ENCODE measurements at regions not wholly inside any gene's neighbourhood (a gene's known extent, or its start where the extent isn't known, plus 50 kb on each side); places are given as distances from the start of the nearest gene placed in this dataset.

DNA sequence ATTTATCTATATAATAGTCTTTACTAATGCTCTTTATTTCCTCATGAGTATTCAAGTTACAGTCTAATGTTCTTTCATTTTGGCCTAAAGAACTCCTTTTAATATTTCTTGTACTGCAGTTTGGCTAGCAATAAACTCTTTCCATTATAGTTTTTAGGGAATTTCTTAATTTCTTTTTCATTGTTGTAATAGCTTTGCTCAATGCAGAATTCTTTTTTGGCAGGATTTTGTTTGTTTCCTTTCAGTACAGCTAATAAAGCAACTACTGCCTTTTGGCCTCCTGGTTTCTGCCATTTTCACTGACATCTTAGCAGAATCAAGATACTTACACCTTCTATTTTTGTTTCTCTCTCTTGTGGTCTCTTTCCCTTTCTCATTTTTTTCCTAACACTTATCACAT is 390.4 kb upstream of the RGPD4 start:
- H3K4me3 ChIP-seq, result no peak overlapping the region
- TF ChIP-seq, protein P1, sequence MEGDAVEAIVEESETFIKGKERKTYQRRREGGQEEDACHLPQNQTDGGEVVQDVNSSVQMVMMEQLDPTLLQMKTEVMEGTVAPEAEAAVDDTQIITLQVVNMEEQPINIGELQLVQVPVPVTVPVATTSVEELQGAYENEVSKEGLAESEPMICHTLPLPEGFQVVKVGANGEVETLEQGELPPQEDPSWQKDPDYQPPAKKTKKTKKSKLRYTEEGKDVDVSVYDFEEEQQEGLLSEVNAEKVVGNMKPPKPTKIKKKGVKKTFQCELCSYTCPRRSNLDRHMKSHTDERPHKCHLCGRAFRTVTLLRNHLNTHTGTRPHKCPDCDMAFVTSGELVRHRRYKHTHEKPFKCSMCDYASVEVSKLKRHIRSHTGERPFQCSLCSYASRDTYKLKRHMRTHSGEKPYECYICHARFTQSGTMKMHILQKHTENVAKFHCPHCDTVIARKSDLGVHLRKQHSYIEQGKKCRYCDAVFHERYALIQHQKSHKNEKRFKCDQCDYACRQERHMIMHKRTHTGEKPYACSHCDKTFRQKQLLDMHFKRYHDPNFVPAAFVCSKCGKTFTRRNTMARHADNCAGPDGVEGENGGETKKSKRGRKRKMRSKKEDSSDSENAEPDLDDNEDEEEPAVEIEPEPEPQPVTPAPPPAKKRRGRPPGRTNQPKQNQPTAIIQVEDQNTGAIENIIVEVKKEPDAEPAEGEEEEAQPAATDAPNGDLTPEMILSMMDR (IDR thresholded peaks at IDR 0.05; ENCODE audit: control extremely low read depth, extremely low read depth), result no peak
- H3K36me3 ChIP-seq (ENCODE audit: control insufficient read depth in 4 of 4, insufficient read depth in 4 of 4, low read length in 4 of 4), result no peaks in the 10 kb centered on the region
- no peaks in the 10 kb centered on the region for H3K9me3 ChIP-seq (ENCODE audit: control insufficient read depth in 4 of 4, insufficient read depth in 3 of 4, low read length in 3 of 4)
- H3K4me1 ChIP-seq (ENCODE audit: control insufficient read depth in 5 of 5, insufficient read depth in 5 of 5, low read length in 5 of 5), result no peaks in the 10 kb centered on the region
- ATAC-seq (ENCODE audit: insufficient read depth, low FRiP score) (no peak), DNase-seq (no peak)
- H3K9ac ChIP-seq (ENCODE audit: insufficient read depth in 1 of 2, low read length in 2 of 2), result no peak overlapping the region
- H3K27me3 ChIP-seq (ENCODE audit: control insufficient read depth in 3 of 3, insufficient read depth in 3 of 3, low read length in 2 of 3), result no peaks in the 10 kb centered on the region
- no peak overlapping the region for H3K27ac ChIP-seq (ENCODE audit: low read depth in 1 of 2, low read length in 1 of 2)

DNA sequence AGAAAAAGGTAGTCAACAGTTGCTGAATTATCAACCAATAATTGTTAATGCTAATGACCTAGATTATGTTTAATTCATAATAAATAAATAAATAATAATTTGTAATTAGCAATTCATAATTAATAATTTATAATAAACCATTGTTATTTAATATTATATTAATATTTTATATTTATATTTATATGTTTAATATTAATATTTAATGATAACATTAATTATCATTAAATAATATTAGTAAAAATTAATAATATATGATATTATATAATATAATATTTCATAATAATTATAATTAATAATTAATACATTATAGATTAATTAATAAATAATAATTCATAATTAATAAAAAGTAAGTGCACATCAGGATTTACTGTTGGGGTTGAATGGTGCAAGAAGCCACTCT is 389.4 kb upstream of the RGPD4 start:
- no peak for ATAC-seq (ENCODE audit: insufficient read depth, low FRiP score)
- Histone ChIP-seq H3K27me3 (ENCODE audit: control insufficient read depth in 3 of 3, insufficient read depth in 3 of 3, low read length in 2 of 3) (no peaks in the 10 kb centered on the region), H3K4me1 (ENCODE audit: control insufficient read depth in 5 of 5, insufficient read depth in 5 of 5, low read length in 5 of 5) (no peaks in the 10 kb centered on the region), H3K27ac (ENCODE audit: low read depth in 1 of 2, low read length in 1 of 2) (no peak overlapping the region), H3K9me3 (ENCODE audit: control insufficient read depth in 4 of 4, insufficient read depth in 3 of 4, low read length in 3 of 4) (no peaks in the 10 kb centered on the region), H3K4me3 (no peak overlapping the region), H3K36me3 (ENCODE audit: control insufficient read depth in 4 of 4, insufficient read depth in 4 of 4, low read length in 4 of 4) (no peaks in the 10 kb centered on the region), H3K9ac (ENCODE audit: insufficient read depth in 1 of 2, low read length in 2 of 2) (no peak overlapping the region)
- no peak for DNase-seq
- TF ChIP-seq, protein P1 (IDR thresholded peaks at IDR 0.05; ENCODE audit: control extremely low read depth, extremely low read depth), result no peak

DNA sequence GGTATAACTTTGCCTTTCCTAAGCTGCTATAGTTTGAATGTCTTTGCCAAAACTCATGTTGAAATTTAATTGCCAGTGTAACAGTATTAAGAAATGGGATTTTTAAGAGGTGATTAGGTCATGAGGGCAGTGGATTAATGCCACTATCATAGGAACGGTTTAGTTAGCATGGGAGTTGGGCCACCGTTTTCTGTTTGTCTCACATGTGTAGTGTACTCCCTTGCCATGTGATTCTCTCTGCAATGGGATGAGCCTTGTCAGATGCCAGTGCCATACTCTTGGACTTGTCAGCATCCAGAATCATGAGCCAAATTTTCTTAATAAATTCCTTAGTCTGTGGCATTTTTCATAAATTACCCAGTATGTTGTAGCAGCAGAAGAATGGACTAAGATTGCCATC is 388.9 kb upstream of the RGPD4 start:
- no peak overlapping the region for H3K4me3 ChIP-seq
- 79 to 81% methylated on average over 2 of the region's 2 CpGs for WGBS, 2 donors
- H3K9ac ChIP-seq (ENCODE audit: insufficient read depth in 1 of 2, low read length in 2 of 2), result no peak overlapping the region
- H3K9me3 ChIP-seq (ENCODE audit: control insufficient read depth in 4 of 4, insufficient read depth in 3 of 4, low read length in 3 of 4), result no peaks in the 10 kb centered on the region
- DNase-seq (no peak), ATAC-seq (ENCODE audit: insufficient read depth, low FRiP score) (no peak)
- no peak overlapping the region for H3K27ac ChIP-seq (ENCODE audit: low read depth in 1 of 2, low read length in 1 of 2)
- no peaks in the 10 kb centered on the region for H3K36me3 ChIP-seq (ENCODE audit: control insufficient read depth in 4 of 4, insufficient read depth in 4 of 4, low read length in 4 of 4)
- H3K27me3 ChIP-seq (ENCODE audit: control insufficient read depth in 3 of 3, insufficient read depth in 3 of 3, low read length in 2 of 3), result no peaks in the 10 kb centered on the region
- no peaks in the 10 kb centered on the region for H3K4me1 ChIP-seq (ENCODE audit: control insufficient read depth in 5 of 5, insufficient read depth in 5 of 5, low read length in 5 of 5)
- TF ChIP-seq, protein P1 (IDR thresholded peaks at IDR 0.05; ENCODE audit: control extremely low read depth, extremely low read depth), result no peak

DNA sequence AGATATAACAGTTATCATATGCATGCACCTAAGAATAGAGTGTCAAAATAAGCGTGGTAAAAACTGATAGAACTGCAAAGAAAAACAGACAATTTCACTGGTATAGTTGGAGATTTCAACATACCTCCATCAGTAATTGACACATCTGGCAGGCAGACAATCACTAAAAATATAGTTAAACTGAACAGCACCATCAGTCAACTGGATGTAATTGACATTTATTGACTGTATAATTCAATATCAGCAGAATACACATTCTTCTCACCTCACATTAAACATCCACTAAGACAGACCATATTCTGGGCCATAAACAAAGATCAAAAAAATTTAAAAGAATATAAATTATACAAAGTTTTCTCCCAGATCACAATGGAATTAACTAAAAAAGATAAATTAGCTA is 378.5 kb upstream of the RGPD4 start:
- Histone ChIP-seq H3K27ac (ENCODE audit: low read depth in 1 of 2, low read length in 1 of 2) (no peak overlapping the region), H3K4me1 (ENCODE audit: control insufficient read depth in 5 of 5, insufficient read depth in 5 of 5, low read length in 5 of 5) (no peaks in the 10 kb centered on the region), H3K27me3 (ENCODE audit: control insufficient read depth in 3 of 3, insufficient read depth in 3 of 3, low read length in 2 of 3) (no peaks in the 10 kb centered on the region), H3K9ac (ENCODE audit: insufficient read depth in 1 of 2, low read length in 2 of 2) (no peak overlapping the region), H3K4me3 (no peak overlapping the region), H3K36me3 (ENCODE audit: control insufficient read depth in 4 of 4, insufficient read depth in 4 of 4, low read length in 4 of 4) (no peaks in the 10 kb centered on the region), H3K9me3 (ENCODE audit: control insufficient read depth in 4 of 4, insufficient read depth in 3 of 4, low read length in 3 of 4) (peaks cover 0 to 2% (median 0%) of the 10 kb centered on the region in 4 donors)
- no peak for DNase-seq
- TF ChIP-seq, protein P1 (IDR thresholded peaks at IDR 0.05; ENCODE audit: control extremely low read depth, extremely low read depth), result no peak
- WGBS, 2 donors, result 85 to 88% methylated on average over 1 of the region's 1 CpG
- no peak for ATAC-seq (ENCODE audit: insufficient read depth, low FRiP score)
